GM19397 (cell line): ENCODE measurements at regions not wholly inside any gene's neighbourhood (a gene's known extent, or its start where the extent isn't known, plus 50 kb on each side); places are given as distances from the start of the nearest gene placed in this dataset.
A peak's percentile ranks its signal among the peaks of the same experiment; 100 is the strongest.
"Not testable (repeated sequence)": the region's sequence is repeated elsewhere in the genome, so short reads cannot be mapped to it uniquely, and the experiment has no call there.

Source experiments
- ATAC-seq: cut with Tn5 transposase; IDR thresholded peaks from one replicate; pipeline ENCODE4 v1.9.1; 2021; ENCODE audit warnings: mild to moderate bottlenecking, moderate library complexity; ENCODE audit not compliant: unreplicated experiment

- ATAC-seq = peak; percentile 49
These were observed 5397.7 kb upstream of the TPTE start for GRCh38 chr21:5123655-5124054.

DNA sequence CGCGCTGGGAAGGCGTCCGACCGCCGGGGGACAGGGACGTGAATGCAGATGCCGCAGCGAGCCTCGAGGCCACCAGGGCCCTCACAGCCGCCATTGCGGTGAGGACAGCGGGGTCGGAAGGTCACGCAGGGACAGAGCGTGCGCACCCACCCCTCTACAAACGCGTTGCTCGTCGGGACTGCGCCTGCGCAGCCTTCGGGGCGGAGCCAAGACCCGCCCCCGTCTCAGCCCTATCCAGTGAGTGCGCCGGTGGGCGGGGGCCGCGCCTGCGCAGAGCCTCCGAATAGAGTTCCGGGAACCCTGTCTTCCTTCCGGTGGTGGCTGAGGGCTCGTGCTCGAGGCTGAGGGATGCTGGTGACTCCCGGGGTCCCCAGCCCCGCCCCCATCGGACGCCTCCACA lies 5393.1 kb upstream of the TPTE start:
- ATAC-seq = peak; percentile 82

GRCh38 chr21:5133824-5134223 lies 5387.6 kb upstream of the TPTE start:
- ATAC-seq = not testable (repeated sequence)

DNA sequence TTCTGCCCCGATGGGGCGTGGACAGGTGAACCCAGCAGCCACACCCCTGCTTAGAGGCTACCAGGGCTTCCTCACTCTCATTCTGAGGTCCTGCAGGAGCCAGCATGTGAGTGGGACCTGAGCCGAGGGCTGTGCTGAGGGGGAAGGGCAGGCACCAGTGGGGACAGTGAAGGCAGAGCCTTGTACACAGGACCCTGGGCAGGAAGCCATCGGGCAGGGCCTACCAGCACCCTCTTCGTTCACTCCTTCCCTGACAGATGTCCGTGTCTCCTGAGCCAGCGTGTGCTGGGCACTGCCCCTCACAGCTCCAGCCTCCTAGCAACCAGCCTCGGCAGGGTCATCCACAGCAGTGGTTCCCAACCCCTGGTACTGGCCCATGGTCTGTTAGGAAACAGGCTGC lies 5385.0 kb upstream of the TPTE start:
- not testable (repeated sequence) for ATAC-seq

DNA sequence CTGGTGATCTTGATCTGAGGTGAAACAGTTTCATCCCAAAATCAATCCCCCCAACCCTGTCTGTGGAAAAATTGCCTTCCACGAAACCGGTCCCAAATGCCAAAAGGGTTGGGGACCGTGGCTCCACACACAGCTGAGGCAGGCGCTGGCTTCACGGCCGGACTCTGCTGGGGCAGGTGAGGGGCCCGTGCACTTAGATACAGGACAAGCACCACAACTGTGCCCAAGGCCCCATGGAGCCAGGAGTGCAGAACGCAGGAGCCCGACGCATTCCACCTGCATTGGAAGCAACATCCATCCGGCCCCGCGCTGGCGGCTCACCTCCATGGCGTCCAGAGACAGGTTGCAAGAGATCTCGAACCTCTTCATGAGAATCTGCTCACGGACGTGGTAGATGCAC lies 5384.4 kb upstream of the TPTE start:
- not testable (repeated sequence) for ATAC-seq

DNA sequence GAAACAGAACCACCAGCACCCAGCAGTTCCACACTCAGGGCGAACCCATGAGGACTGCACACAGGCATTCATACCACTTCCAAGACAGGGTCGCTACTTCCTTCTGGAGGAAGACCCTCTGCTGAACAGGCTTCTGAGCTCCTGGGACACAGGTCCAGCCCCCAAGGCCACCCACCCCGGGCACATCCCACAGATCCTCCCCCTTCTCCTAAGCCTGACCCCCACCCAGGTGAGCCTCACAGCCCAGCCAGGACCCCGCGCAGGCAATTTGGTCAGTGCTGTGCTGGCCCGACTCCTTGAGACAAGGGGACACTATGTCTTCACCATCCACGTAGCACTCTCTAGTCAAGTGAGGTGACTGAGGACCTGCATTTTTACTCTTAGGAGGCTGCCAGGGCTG lies 5382.7 kb upstream of the TPTE start:
- not testable (repeated sequence) for ATAC-seq

GRCh38 chr21:5139528-5139927 lies 5381.9 kb upstream of the TPTE start:
- ATAC-seq = not testable (repeated sequence)

- ATAC-seq = not testable (repeated sequence)
These were observed 5378.4 kb upstream of the TPTE start for GRCh38 chr21:5143011-5143410.

- ATAC-seq = not testable (repeated sequence)
These were observed 5376.7 kb upstream of the TPTE start for GRCh38 chr21:5144731-5145130.

DNA sequence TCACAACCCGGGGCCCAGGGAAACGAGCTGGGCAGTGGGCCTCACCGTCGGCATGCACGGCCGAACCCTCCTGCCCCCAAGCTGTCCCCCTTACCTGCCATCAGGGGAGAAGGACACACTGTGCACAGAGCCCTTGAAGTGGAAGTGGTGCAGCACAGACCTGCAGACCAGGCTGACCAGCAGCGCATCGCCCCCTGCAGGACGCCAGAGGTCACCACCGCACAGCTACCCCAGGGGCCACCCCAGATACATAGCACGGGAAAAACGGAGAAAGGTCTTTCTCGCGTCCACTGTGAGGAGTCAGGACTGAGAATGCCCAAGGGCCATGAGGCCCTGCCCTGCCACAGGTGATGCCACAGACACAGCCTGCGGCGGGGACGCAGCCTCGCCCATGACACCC lies 5373.7 kb upstream of the TPTE start:
- not testable (repeated sequence) for ATAC-seq

- ATAC-seq = not testable (repeated sequence)
These were observed 5372.2 kb upstream of the TPTE start for GRCh38 chr21:5149222-5149621.

DNA sequence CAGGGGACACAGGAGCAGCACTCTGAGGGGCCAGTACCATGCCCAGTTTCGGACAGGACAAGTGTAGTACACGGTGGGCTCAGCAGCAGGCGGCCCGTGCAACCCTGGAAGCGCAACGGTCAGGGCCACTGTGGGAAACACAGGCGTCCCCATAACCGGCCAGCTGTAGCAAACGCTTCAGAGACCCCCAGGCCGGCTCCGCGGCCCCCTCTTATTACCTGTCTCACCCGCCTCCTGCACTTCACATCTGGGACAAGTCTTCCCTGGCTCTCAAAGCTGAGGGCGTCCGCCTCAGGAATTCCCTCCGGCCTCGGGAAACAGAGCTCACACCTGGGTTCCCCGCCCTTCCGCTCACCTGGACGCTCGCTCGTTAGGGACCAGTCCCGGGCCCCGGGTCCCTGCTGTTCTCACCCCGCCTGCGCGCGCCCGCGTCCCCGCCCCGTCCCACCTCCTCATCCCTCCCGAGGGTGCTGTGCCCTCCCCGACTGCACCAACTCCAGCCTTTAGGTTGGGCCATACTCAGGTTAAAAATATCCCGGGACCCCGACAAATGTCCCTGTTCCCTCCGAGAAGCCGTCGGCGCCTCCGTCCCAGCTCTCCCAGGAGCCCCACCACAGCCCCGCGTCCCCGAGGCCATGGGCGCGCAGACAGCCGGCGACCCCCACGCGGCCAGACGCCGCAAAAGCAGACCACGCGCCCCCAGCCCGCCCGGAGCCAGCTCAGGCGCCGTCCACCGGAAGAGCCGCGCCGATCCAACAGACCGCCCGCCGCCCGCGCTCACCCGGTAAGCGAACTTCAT lies 5367.3 kb upstream of the TPTE start:
- ATAC-seq = not testable (repeated sequence)

- peak; percentile 98 for ATAC-seq
These were observed 5366.8 kb upstream of the TPTE start for GRCh38 chr21:5154641-5154982.

DNA sequence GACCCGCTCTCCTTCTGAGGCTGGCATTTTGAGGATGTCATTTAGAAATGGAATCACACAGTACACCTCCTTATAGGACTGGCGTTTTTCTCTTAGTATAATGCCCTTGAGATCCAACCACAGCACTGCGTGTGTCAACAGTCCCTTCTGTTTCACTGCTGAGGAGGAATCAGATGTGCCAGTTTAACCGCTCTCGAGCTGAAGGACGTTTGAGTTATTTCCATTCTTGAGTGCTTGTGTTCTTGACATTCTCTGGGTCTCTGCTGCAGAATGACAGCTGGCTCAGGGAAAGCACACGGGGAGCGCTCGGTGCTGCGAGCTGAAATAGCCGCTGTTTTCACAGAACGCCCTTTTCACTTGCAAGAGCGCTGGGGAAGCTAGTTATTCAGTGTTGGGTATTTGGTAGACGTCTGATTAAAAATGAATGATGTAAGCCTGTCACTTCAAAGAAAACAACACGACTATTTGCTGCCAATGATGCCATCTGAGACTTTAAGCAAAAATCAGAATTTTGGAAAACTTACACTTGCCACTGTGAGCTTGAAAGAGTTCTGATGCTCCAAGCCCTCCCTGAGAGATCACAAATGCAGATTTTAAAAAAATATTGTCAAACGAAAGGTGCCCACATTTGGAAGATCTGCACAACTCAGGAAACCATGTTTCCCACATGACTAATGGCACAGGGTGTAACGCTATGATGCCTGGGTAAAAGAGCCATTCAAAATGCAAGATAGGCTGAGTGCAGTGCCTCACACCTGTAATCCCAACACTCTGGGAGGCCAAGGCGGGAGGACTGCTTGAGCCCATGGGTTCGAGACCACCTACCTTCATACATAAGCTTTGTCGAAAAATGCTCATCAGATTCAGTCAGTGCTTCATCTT lies 5358.4 kb upstream of the TPTE start:
- not testable (repeated sequence) for ATAC-seq

DNA sequence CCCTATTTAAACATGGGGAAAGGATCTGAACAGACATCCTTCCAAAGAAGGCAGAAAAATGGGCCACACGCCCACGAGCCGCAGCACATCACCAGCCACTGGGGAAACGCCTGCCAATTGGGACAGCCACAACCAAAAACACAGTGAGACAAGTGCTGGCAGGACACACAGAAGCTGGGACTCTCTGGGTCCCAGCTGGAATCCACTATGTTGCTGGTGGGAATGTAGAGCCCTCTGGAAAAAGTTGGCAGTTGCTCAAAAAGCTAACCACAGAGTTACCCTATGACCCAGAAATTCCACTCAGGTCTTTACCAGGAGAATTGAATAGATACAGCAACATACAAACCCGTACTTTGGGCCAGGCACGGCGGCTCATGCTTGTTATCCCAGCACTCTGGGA lies 5355.6 kb upstream of the TPTE start:
- not testable (repeated sequence) for ATAC-seq
